ENCODE measurements at regions not wholly inside any gene's neighbourhood (a gene's known extent, or its start where the extent isn't known, plus 50 kb on each side); places are given as distances from the start of the nearest gene placed in this dataset.

DNA sequence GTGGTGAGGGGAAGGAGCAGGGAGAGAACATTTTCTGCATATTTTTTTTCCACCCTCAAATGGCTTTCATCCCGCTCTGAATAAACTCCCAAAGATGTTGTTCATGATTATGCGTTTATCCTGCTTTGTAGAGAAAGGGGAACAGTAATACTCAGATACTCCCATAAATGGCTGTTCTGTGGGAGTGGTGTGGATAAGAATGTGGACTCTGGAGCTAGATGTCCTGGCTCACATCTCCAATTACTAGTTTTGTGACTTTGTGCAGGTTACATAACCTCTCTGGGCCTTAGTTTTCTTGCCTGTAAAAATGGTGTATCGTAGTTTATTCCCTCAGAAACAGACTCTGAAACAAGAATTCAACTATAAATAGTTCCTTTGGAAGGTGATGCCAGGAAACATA lies 395.4 kb upstream of the SUCLG2 start:
- no peaks in the 10 kb centered on the region for H3K27me3 ChIP-seq (ENCODE audit: insufficient read depth, low read length, poor library complexity)
- no peak overlapping the region for H2BK120ac ChIP-seq (ENCODE audit: low read depth, low read length)
- H3K4me1 ChIP-seq (ENCODE audit: control insufficient read depth, low read depth, low read length): no peaks in the 10 kb centered on the region
- H3K23ac ChIP-seq (ENCODE audit: low read length): no peak overlapping the region
- no peak overlapping the region for H3K18ac ChIP-seq (ENCODE audit: low read length)
- no peak overlapping the region for H3K27ac ChIP-seq (ENCODE audit: low read depth, low read length)
- no peak overlapping the region for H3K56ac ChIP-seq (ENCODE audit: low read length)
- no peak overlapping the region for H2AK5ac ChIP-seq (ENCODE audit: low read length)
- no peak overlapping the region for H4K5ac ChIP-seq (ENCODE audit: low read length)
- no peak overlapping the region for H3K4ac ChIP-seq (ENCODE audit: low read depth, low read length)
- H2BK5ac ChIP-seq (ENCODE audit: low read length): no peak overlapping the region
- H3K4me3 ChIP-seq (ENCODE audit: low read length): no peak overlapping the region
- no peaks in the 10 kb centered on the region for H3K79me1 ChIP-seq (ENCODE audit: low read length)
- no peak overlapping the region for H2BK15ac ChIP-seq (replicated peaks; ENCODE audit: low read depth)
- no peak for DNase-seq
- no peak overlapping the region for H3K9ac ChIP-seq (ENCODE audit: low read length)
- H3K36me3 ChIP-seq (ENCODE audit: control insufficient read depth, insufficient read depth, low read length): no peaks in the 10 kb centered on the region
- no peak overlapping the region for H3K4me2 ChIP-seq (ENCODE audit: low read length)
- no CpG with 5 or more reads among the region's 3 CpGs for WGBS (ENCODE audit: extremely low coverage, insufficient coverage, low lambda C conversion rate)
- no peaks in the 10 kb centered on the region for H3K79me2 ChIP-seq (ENCODE audit: control insufficient read depth, insufficient read depth, low read length)
- no peak overlapping the region for H4K8ac ChIP-seq (ENCODE audit: low read depth, low read length)

DNA sequence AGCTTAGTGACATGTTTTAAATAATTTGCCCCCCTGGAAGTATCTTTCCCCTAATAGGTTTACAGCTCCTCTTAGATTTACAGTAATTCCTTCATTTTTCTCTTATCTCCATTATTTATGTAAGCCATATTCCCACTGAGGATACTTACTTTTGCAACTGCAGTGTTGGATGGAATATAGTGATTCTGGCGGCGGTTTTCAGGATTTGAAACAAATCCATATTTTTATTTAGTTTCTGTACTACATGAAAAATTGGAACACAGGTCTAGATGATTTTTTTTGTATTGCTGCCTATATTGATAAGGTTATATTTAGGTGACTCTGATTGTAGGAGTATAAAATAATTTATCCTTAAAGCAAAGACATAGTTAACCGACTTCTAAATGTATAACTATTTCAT lies 391.6 kb upstream of the SUCLG2 start:
- no peak overlapping the region for H3K9ac ChIP-seq (ENCODE audit: low read length)
- no peaks in the 10 kb centered on the region for H3K79me2 ChIP-seq (ENCODE audit: control insufficient read depth, insufficient read depth, low read length)
- no peak overlapping the region for H2AK5ac ChIP-seq (ENCODE audit: low read length)
- H3K4ac ChIP-seq (ENCODE audit: low read depth, low read length): no peak overlapping the region
- H3K4me1 ChIP-seq (ENCODE audit: control insufficient read depth, low read depth, low read length): no peaks in the 10 kb centered on the region
- H3K79me1 ChIP-seq (ENCODE audit: low read length): no peaks in the 10 kb centered on the region
- H3K36me3 ChIP-seq (ENCODE audit: control insufficient read depth, insufficient read depth, low read length): no peaks in the 10 kb centered on the region
- no peak overlapping the region for H3K4me3 ChIP-seq (ENCODE audit: low read length)
- WGBS (ENCODE audit: extremely low coverage, insufficient coverage, low lambda C conversion rate): no CpG with 5 or more reads among the region's 3 CpGs
- H3K18ac ChIP-seq (ENCODE audit: low read length): no peak overlapping the region
- H3K56ac ChIP-seq (ENCODE audit: low read length): no peak overlapping the region
- no peak overlapping the region for H4K5ac ChIP-seq (ENCODE audit: low read length)
- H3K23ac ChIP-seq (ENCODE audit: low read length): no peak overlapping the region
- no peaks in the 10 kb centered on the region for H3K27me3 ChIP-seq (ENCODE audit: insufficient read depth, low read length, poor library complexity)
- no peak overlapping the region for H3K27ac ChIP-seq (ENCODE audit: low read depth, low read length)
- H2BK120ac ChIP-seq (ENCODE audit: low read depth, low read length): no peak overlapping the region
- no peak overlapping the region for H2BK5ac ChIP-seq (ENCODE audit: low read length)
- H4K8ac ChIP-seq (ENCODE audit: low read depth, low read length): no peak overlapping the region
- no peak overlapping the region for H2BK15ac ChIP-seq (replicated peaks; ENCODE audit: low read depth)
- H3K4me2 ChIP-seq (ENCODE audit: low read length): no peak overlapping the region
- no peak for DNase-seq

DNA sequence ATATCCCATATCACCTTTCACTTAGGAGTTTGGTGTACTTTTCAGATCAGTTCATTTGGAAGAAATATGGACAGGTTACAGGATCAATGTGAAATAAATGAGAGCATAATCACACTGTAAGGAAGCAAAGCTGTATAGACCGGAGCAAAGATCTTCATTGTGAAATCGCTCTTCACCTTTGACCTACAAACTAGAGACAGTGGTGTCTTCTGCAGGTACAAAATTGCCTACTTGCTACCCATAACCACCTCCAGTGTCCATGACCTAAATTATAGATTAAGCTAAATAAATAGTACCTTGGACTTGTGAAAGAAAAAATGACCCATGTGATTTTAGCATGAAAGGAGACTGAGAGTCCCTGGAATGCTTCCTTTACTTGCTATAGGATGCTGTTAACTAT lies 379.5 kb upstream of the SUCLG2 start:
- Histone ChIP-seq H3K27me3 (ENCODE audit: insufficient read depth, low read length, poor library complexity) (no peaks in the 10 kb centered on the region), H2AK5ac (ENCODE audit: low read length) (no peak overlapping the region), H3K9ac (ENCODE audit: low read length) (no peak overlapping the region), H3K27ac (ENCODE audit: low read depth, low read length) (no peak overlapping the region), H2BK15ac (replicated peaks; ENCODE audit: low read depth) (no peak overlapping the region), H2BK120ac (ENCODE audit: low read depth, low read length) (no peak overlapping the region), H3K18ac (ENCODE audit: low read length) (no peak overlapping the region), H2BK5ac (ENCODE audit: low read length) (no peak overlapping the region), H3K4ac (ENCODE audit: low read depth, low read length) (no peak overlapping the region), H3K4me1 (ENCODE audit: control insufficient read depth, low read depth, low read length) (no peaks in the 10 kb centered on the region), H4K8ac (ENCODE audit: low read depth, low read length) (no peak overlapping the region), H4K5ac (ENCODE audit: low read length) (no peak overlapping the region), H3K56ac (ENCODE audit: low read length) (no peak overlapping the region), H3K4me3 (ENCODE audit: low read length) (no peak overlapping the region), H3K79me1 (ENCODE audit: low read length) (no peaks in the 10 kb centered on the region), H3K36me3 (ENCODE audit: control insufficient read depth, insufficient read depth, low read length) (no peaks in the 10 kb centered on the region), H3K23ac (ENCODE audit: low read length) (no peak overlapping the region), H3K4me2 (ENCODE audit: low read length) (no peak overlapping the region), H3K79me2 (ENCODE audit: control insufficient read depth, insufficient read depth, low read length) (no peaks in the 10 kb centered on the region)
- no CpG with 5 or more reads among the region's 2 CpGs for WGBS (ENCODE audit: extremely low coverage, insufficient coverage, low lambda C conversion rate)
- DNase-seq: no peak

DNA sequence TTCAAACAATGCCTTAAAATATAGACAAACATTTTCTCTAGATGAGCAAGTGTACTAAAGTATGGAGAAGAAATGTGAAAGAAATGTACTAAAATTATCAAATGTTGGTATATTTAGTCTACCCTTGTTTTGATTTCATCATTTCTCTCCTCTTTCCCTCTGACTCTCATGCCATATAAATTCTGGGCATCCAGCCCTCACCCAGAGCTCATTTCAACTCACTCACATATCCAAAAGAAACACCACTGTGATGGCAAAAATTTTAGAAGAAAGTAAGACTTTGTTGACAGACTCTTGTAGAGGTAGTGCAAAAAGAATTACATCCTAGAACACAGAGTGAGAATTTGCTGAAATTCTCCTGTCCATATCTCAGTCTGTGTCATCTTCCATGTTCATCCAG lies 377.8 kb upstream of the SUCLG2 start:
- no peaks in the 10 kb centered on the region for H3K79me1 ChIP-seq (ENCODE audit: low read length)
- H2BK120ac ChIP-seq (ENCODE audit: low read depth, low read length): no peak overlapping the region
- H3K27me3 ChIP-seq (ENCODE audit: insufficient read depth, low read length, poor library complexity): no peaks in the 10 kb centered on the region
- no peaks in the 10 kb centered on the region for H3K4me1 ChIP-seq (ENCODE audit: control insufficient read depth, low read depth, low read length)
- H3K79me2 ChIP-seq (ENCODE audit: control insufficient read depth, insufficient read depth, low read length): no peaks in the 10 kb centered on the region
- DNase-seq: no peak
- no peak overlapping the region for H2BK15ac ChIP-seq (replicated peaks; ENCODE audit: low read depth)
- no peak overlapping the region for H4K8ac ChIP-seq (ENCODE audit: low read depth, low read length)
- no peak overlapping the region for H3K9ac ChIP-seq (ENCODE audit: low read length)
- no peak overlapping the region for H3K27ac ChIP-seq (ENCODE audit: low read depth, low read length)
- no peak overlapping the region for H3K4me3 ChIP-seq (ENCODE audit: low read length)
- H2AK5ac ChIP-seq (ENCODE audit: low read length): no peak overlapping the region
- H3K4ac ChIP-seq (ENCODE audit: low read depth, low read length): no peak overlapping the region
- H3K23ac ChIP-seq (ENCODE audit: low read length): no peak overlapping the region
- H3K4me2 ChIP-seq (ENCODE audit: low read length): no peak overlapping the region
- H3K56ac ChIP-seq (ENCODE audit: low read length): no peak overlapping the region
- H3K36me3 ChIP-seq (ENCODE audit: control insufficient read depth, insufficient read depth, low read length): no peaks in the 10 kb centered on the region
- no peak overlapping the region for H3K18ac ChIP-seq (ENCODE audit: low read length)
- no peak overlapping the region for H4K5ac ChIP-seq (ENCODE audit: low read length)
- H2BK5ac ChIP-seq (ENCODE audit: low read length): no peak overlapping the region

DNA sequence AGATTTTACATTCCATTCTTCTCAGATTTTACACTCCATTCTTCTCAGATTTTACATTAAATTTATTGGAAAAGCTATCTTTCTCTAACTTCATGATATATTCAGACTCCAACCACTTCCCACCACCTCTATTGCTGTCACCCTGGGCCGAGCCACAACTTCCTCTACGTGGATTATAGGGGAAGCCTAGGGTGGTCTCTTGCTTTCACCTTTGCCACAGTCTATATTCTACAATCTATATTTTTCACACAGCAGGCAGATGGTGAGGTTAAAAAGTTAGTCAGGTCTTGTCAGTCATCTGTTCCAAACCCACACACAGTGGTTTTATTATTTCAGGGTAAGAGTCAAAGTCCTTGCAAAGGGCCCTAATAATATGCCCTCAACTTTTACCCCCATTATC lies 370.8 kb upstream of the SUCLG2 start:
- Histone ChIP-seq H2BK120ac (ENCODE audit: low read depth, low read length) (no peak overlapping the region), H3K36me3 (ENCODE audit: control insufficient read depth, insufficient read depth, low read length) (no peaks in the 10 kb centered on the region), H3K4me1 (ENCODE audit: control insufficient read depth, low read depth, low read length) (no peaks in the 10 kb centered on the region), H3K56ac (ENCODE audit: low read length) (no peak overlapping the region), H2BK15ac (replicated peaks; ENCODE audit: low read depth) (no peak overlapping the region), H4K5ac (ENCODE audit: low read length) (no peak overlapping the region), H3K9ac (ENCODE audit: low read length) (no peak overlapping the region), H3K23ac (ENCODE audit: low read length) (no peak overlapping the region), H3K4me2 (ENCODE audit: low read length) (no peak overlapping the region), H2BK5ac (ENCODE audit: low read length) (no peak overlapping the region), H3K79me2 (ENCODE audit: control insufficient read depth, insufficient read depth, low read length) (no peaks in the 10 kb centered on the region), H4K8ac (ENCODE audit: low read depth, low read length) (no peak overlapping the region), H3K4ac (ENCODE audit: low read depth, low read length) (no peak overlapping the region), H2AK5ac (ENCODE audit: low read length) (no peak overlapping the region), H3K79me1 (ENCODE audit: low read length) (no peaks in the 10 kb centered on the region), H3K4me3 (ENCODE audit: low read length) (no peak overlapping the region), H3K18ac (ENCODE audit: low read length) (no peak overlapping the region), H3K27ac (ENCODE audit: low read depth, low read length) (no peak overlapping the region), H3K27me3 (ENCODE audit: insufficient read depth, low read length, poor library complexity) (no peaks in the 10 kb centered on the region)
- no CpG with 5 or more reads among the region's 2 CpGs for WGBS (ENCODE audit: extremely low coverage, insufficient coverage, low lambda C conversion rate)
- no peak for DNase-seq

DNA sequence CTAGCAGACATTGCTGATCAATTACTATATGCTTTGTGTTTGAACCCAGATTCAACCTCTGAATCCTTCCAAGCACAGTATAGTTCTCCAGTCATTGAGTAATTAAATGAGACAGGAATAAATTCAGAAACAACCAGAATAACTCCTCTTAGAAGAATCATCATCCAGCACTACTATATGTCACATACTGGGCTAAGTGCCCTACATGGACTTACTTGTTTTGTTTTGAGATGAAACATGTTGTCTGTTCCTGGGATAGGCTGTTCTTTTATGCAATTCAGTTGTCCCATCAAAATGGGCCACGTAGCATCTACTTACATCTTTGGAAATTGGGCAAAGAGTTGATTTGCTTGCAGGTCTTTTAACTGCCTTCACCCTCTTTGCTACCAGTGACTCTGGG lies 365.5 kb upstream of the SUCLG2 start:
- Histone ChIP-seq H3K9ac (ENCODE audit: low read length) (no peak overlapping the region), H2BK5ac (ENCODE audit: low read length) (no peak overlapping the region), H4K8ac (ENCODE audit: low read depth, low read length) (no peak overlapping the region), H2BK120ac (ENCODE audit: low read depth, low read length) (no peak overlapping the region), H3K4me3 (ENCODE audit: low read length) (no peak overlapping the region), H2BK15ac (replicated peaks; ENCODE audit: low read depth) (no peak overlapping the region), H3K36me3 (ENCODE audit: control insufficient read depth, insufficient read depth, low read length) (no peaks in the 10 kb centered on the region), H3K56ac (ENCODE audit: low read length) (no peak overlapping the region), H3K4me1 (ENCODE audit: control insufficient read depth, low read depth, low read length) (no peaks in the 10 kb centered on the region), H3K79me2 (ENCODE audit: control insufficient read depth, insufficient read depth, low read length) (no peaks in the 10 kb centered on the region), H3K27me3 (ENCODE audit: insufficient read depth, low read length, poor library complexity) (no peaks in the 10 kb centered on the region), H3K27ac (ENCODE audit: low read depth, low read length) (no peak overlapping the region), H3K4ac (ENCODE audit: low read depth, low read length) (no peak overlapping the region), H3K18ac (ENCODE audit: low read length) (no peak overlapping the region), H2AK5ac (ENCODE audit: low read length) (no peak overlapping the region), H4K5ac (ENCODE audit: low read length) (no peak overlapping the region), H3K4me2 (ENCODE audit: low read length) (no peak overlapping the region), H3K79me1 (ENCODE audit: low read length) (no peaks in the 10 kb centered on the region), H3K23ac (ENCODE audit: low read length) (no peak overlapping the region)
- WGBS (ENCODE audit: extremely low coverage, insufficient coverage, low lambda C conversion rate): no CpG with 5 or more reads among the region's 1 CpG
- no peak for DNase-seq
